ENCODE measurements at regions not wholly inside any gene's neighbourhood (a gene's known extent, or its start where the extent isn't known, plus 50 kb on each side); places are given as distances from the start of the nearest gene placed in this dataset.

- Histone ChIP-seq H4K20me1 (peaks cover 13% of the 10 kb centered on the region; the same call in 1 of the 2 replicates), H3K36me3 (no peaks in the 10 kb centered on the region), H3K4me3 (no peak overlapping the region), H3K9ac (no peak overlapping the region), H3K4me2 (no peak overlapping the region), H3K27ac (no peak overlapping the region), H3K9me3 (no peaks in the 10 kb centered on the region), H3K4me1 (peaks cover 41% of the 10 kb centered on the region), H3K27me3 (no peaks in the 10 kb centered on the region)
- TF ChIP-seq Cebpa-rat (IDR thresholded peaks at IDR 0.05) = no peak
These were observed 62.2 kb upstream of the B3GAT1 start for GRCh38 chr11:134474070-134474860.

- Histone ChIP-seq H3K9me3 (no peaks in the 10 kb centered on the region), H3K36me3 (no peaks in the 10 kb centered on the region), H3K4me1 (peaks cover 38% of the 10 kb centered on the region), H3K27ac (no peak overlapping the region), H4K20me1 (peaks cover 6% of the 10 kb centered on the region; the same call in 1 of the 2 replicates), H3K27me3 (no peaks in the 10 kb centered on the region), H3K4me2 (peak overlapping the region; percentile 81), H3K9ac (no peak overlapping the region), H3K4me3 (peak overlapping the region; percentile 55)
- TF ChIP-seq Cebpa-rat (IDR thresholded peaks at IDR 0.05) = no peak
These were observed 59.8 kb upstream of the B3GAT1 start for GRCh38 chr11:134471716-134472455.

GRCh38 chr11:134471087-134471715, 59.2 kb upstream of the B3GAT1 start:
- Histone ChIP-seq H3K9ac (no peak overlapping the region; the same call in 1 of the 2 replicates), H3K9me3 (no peaks in the 10 kb centered on the region), H3K27ac (no peak overlapping the region), H3K36me3 (no peaks in the 10 kb centered on the region), H3K27me3 (no peaks in the 10 kb centered on the region), H3K4me2 (peak overlapping the region; percentile 81), H4K20me1 (peaks cover 6% of the 10 kb centered on the region; the same call in 1 of the 2 replicates), H3K4me3 (peak overlapping the region; percentile 55), H3K4me1 (peaks cover 43% of the 10 kb centered on the region)
- TF ChIP-seq Cebpa-rat (IDR thresholded peaks at IDR 0.05) = no peak

GRCh38 chr11:134470238-134470637, 58.2 kb upstream of the B3GAT1 start:
- Histone ChIP-seq H3K9ac (no peak overlapping the region), H3K9me3 (no peaks in the 10 kb centered on the region), H4K20me1 (no peaks in the 10 kb centered on the region), H3K4me2 (peak overlapping the region; percentile 81), H3K4me1 (peaks cover 50% of the 10 kb centered on the region), H3K27me3 (no peaks in the 10 kb centered on the region), H3K4me3 (no peak overlapping the region), H3K27ac (no peak overlapping the region), H3K36me3 (no peaks in the 10 kb centered on the region)
- TF ChIP-seq Cebpa-rat (IDR thresholded peaks at IDR 0.05) = no peak

DNA sequence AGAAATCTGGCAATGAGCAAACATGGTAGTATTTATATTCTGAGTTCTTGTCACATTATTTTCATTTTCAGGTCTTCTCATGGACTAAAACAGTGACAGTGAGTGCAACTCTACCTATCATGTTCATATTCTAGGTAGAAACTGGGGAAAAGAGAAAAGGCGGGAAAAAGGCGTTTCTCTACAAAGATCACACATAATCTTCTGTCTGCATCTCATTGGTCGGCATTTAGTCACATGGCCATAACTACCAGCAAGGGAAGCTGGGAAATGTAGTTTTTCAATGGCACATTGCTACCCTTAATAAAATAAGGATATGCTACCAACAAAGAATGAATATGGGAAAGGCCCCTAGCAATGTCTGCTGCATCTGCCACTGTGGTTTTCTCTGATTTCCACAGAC, 57.6 kb upstream of the B3GAT1 start:
- TF ChIP-seq Cebpa-rat (IDR thresholded peaks at IDR 0.05) = no peak
- no peaks in the 10 kb centered on the region for H3K27me3 ChIP-seq

GRCh38 chr11:134468796-134469195, 56.8 kb upstream of the B3GAT1 start:
- Histone ChIP-seq H3K4me1 (peaks cover 50% of the 10 kb centered on the region), H4K20me1 (no peaks in the 10 kb centered on the region), H3K36me3 (no peaks in the 10 kb centered on the region), H3K27me3 (no peaks in the 10 kb centered on the region), H3K4me2 (no peak overlapping the region), H3K9ac (no peak overlapping the region), H3K9me3 (no peaks in the 10 kb centered on the region), H3K27ac (no peak overlapping the region), H3K4me3 (no peak overlapping the region)
- TF ChIP-seq Cebpa-rat (IDR thresholded peaks at IDR 0.05) = no peak

More for the DNA sequence above, 57.6 kb upstream of the B3GAT1 start:
- no peak overlapping the region for H3K27ac ChIP-seq
- H3K9me3 ChIP-seq = no peaks in the 10 kb centered on the region
- H4K20me1 ChIP-seq = no peaks in the 10 kb centered on the region
- no peaks in the 10 kb centered on the region for H3K36me3 ChIP-seq
- H3K4me2 ChIP-seq = peak overlapping the region; percentile 81
- peaks cover 50% of the 10 kb centered on the region for H3K4me1 ChIP-seq
- no peak overlapping the region for H3K4me3 ChIP-seq
- no peak overlapping the region for H3K9ac ChIP-seq

GRCh38 chr11:134468081-134468668, 56.1 kb upstream of the B3GAT1 start:
- Histone ChIP-seq H3K9me3 (no peaks in the 10 kb centered on the region), H3K27ac (no peak overlapping the region), H3K27me3 (no peaks in the 10 kb centered on the region), H4K20me1 (no peaks in the 10 kb centered on the region), H3K4me1 (peaks cover 47% of the 10 kb centered on the region), H3K4me2 (no peak overlapping the region), H3K36me3 (no peaks in the 10 kb centered on the region), H3K4me3 (no peak overlapping the region), H3K9ac (no peak overlapping the region)
- TF ChIP-seq Cebpa-rat (IDR thresholded peaks at IDR 0.05) = no peak

- Histone ChIP-seq H3K9ac (no peak overlapping the region), H3K9me3 (no peaks in the 10 kb centered on the region), H3K27ac (no peak overlapping the region), H3K4me2 (peak overlapping the region; percentile 43), H4K20me1 (no peaks in the 10 kb centered on the region), H3K4me1 (peaks cover 34% of the 10 kb centered on the region), H3K4me3 (no peak overlapping the region), H3K27me3 (no peaks in the 10 kb centered on the region), H3K36me3 (no peaks in the 10 kb centered on the region)
- no peak for TF ChIP-seq Cebpa-rat (IDR thresholded peaks at IDR 0.05)
These were observed 54.8 kb upstream of the B3GAT1 start for GRCh38 chr11:134466610-134467567.

- TF ChIP-seq Cebpa-rat (IDR thresholded peaks at IDR 0.05) = no peak
- no peak overlapping the region for H3K9ac ChIP-seq
- H3K27ac ChIP-seq = no peak overlapping the region
- H4K20me1 ChIP-seq = no peaks in the 10 kb centered on the region
- H3K4me3 ChIP-seq = no peak overlapping the region
- no peaks in the 10 kb centered on the region for H3K36me3 ChIP-seq
- no peaks in the 10 kb centered on the region for H3K9me3 ChIP-seq
- peaks cover 27% of the 10 kb centered on the region for H3K4me1 ChIP-seq
- H3K4me2 ChIP-seq = peak overlapping the region; percentile 43
- no peaks in the 10 kb centered on the region for H3K27me3 ChIP-seq
These were observed 54.1 kb upstream of the B3GAT1 start for GRCh38 chr11:134466156-134466555.
